Natural killer cell (primary cell): ENCODE measurements at regions not wholly inside any gene's neighbourhood (a gene's known extent, or its start where the extent isn't known, plus 50 kb on each side); places are given as distances from the start of the nearest gene placed in this dataset.

Source experiments
- ATAC-seq, 3 donors: fragments of 150-1000 bp in 2 of 3; fragments of 200-7000 bp in 1 of 3; cut with Tn5 transposase; 1 replicate in 1 of 3; 2 replicates in 2 of 3; pipeline ENCODE4 v1.10.0; 2021; ENCODE audit warnings: mild to moderate bottlenecking in 2 of 3, moderate library complexity in 2 of 3
- DNase-seq, 2 donors: peaks; one replicate each; pipeline versions ENCODE4 v3.0.0 to v3.0.0-alpha.2; 2013 to 2021; ENCODE audit warnings: mixed read lengths in 1 of 2
- H3K27ac ChIP-seq: one replicate; pipeline ENCODE4 v1.5.1; 2013; ENCODE audit warnings: mild to moderate bottlenecking, low read length
- H3K27me3 ChIP-seq: one replicate; pipeline ENCODE4 v1.6.1; 2013; ENCODE audit warnings: low read length; ENCODE audit not compliant: control insufficient read depth, insufficient read depth
- H3K36me3 ChIP-seq: one replicate; pipeline ENCODE4 v1.6.1; 2013; ENCODE audit warnings: low read length; ENCODE audit not compliant: control insufficient read depth, insufficient read depth
- H3K4me1 ChIP-seq: one replicate; pipeline ENCODE4 v1.6.1; 2013; ENCODE audit warnings: low read length; ENCODE audit not compliant: control insufficient read depth, insufficient read depth
- H3K4me3 ChIP-seq: one replicate; pipeline ENCODE4 v1.5.1; 2013; ENCODE audit warnings: low read length
- H3K9me3 ChIP-seq: one replicate; pipeline ENCODE4 v1.6.1; 2013; ENCODE audit warnings: low read length; ENCODE audit not compliant: control insufficient read depth, insufficient read depth
- H3K27ac Mint-ChIP-seq, 2 donors: one replicate each; pipeline ENCODE4 v1.8.0; 2022; ENCODE audit warnings: mild to moderate bottlenecking in 2 of 2, mixed read lengths in 2 of 2, moderate library complexity in 1 of 2
- H3K27me3 Mint-ChIP-seq, 2 donors: one replicate each; pipeline ENCODE4 v1.8.0; 2022; ENCODE audit warnings: low read depth in 2 of 2, mixed read lengths in 2 of 2
- H3K36me3 Mint-ChIP-seq: one replicate; pipeline ENCODE4 v1.8.0; 2022; ENCODE audit warnings: mixed read lengths
- H3K4me1 Mint-ChIP-seq, 2 donors: one replicate each; pipeline ENCODE4 v1.8.0; 2022; ENCODE audit warnings: mixed read lengths in 2 of 2
- H3K4me3 Mint-ChIP-seq: one replicate; pipeline ENCODE4 v1.8.0; 2022; ENCODE audit warnings: mild to moderate bottlenecking, moderate library complexity, mixed read lengths
- H3K9me3 Mint-ChIP-seq, 2 donors: one replicate each; pipeline ENCODE4 v1.8.0; 2022; ENCODE audit warnings: mixed read lengths in 2 of 2
- WGBS: methylation state at CpG from one replicate; pipeline ENCODE4 v1.1.7; 2013; ENCODE audit warnings: missing lambda C conversion rate; ENCODE audit not compliant: insufficient coverage; 5-methylcytosine and 5-hydroxymethylcytosine counted together
- intact Hi-C: fragments of 100-400 bp; cut with micrococcal nuclease; formaldehyde crosslinking; loops from one replicate; pipeline ENCODE4 v1.14.2; 2022
- TF ChIP-seq, protein P1 (sequence below): fragments of 200-600 bp; IDR thresholded peaks from one replicate; pipeline ENCODE4 v1.8.0; 2022; ENCODE audit warnings: antibody characterized with exemption

DNA sequence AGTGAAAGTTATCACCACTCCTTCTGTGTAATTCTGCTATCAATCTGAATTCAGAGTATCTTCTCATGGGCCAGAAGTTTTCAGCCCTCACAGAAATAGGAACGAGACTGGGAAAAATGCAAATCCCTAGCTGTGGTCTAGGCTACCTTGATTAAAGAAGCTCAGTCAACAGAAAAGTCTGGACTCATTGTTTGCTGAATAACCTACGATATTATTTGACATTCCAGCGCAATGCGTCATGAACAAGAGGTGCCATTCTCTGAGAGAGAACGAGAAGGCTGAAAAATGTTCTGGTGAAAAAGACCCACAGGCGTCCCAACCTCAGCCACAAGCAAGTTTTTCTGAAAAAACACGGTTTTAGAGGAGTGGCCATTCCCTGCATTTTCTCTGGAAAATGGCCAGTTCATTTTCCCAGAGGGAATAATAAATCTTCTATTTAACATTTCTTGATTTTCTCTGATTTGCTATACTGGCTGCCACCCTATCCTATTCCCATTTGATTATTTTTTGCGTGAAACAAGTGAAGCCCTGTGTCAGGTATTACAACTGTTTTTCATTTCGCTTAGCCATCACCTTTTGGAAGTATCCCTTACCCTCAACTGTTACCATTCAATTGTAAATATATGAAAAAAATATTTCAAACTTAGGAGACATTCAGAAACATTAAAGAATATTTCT lies 1117.6 kb upstream of the PRKX start:
- Histone ChIP-seq H3K27ac (no peak overlapping the region), H3K9me3 (no peaks in the 10 kb centered on the region), H3K4me1 (no peaks in the 10 kb centered on the region), H3K27me3 (no peaks in the 10 kb centered on the region), H3K36me3 (no peaks in the 10 kb centered on the region), H3K4me3 (no peak overlapping the region)
- peaks cover 8 to 9% of the 10 kb centered on the region in 2 donors for H3K9me3 Mint-ChIP-seq
- TF ChIP-seq, protein P1, sequence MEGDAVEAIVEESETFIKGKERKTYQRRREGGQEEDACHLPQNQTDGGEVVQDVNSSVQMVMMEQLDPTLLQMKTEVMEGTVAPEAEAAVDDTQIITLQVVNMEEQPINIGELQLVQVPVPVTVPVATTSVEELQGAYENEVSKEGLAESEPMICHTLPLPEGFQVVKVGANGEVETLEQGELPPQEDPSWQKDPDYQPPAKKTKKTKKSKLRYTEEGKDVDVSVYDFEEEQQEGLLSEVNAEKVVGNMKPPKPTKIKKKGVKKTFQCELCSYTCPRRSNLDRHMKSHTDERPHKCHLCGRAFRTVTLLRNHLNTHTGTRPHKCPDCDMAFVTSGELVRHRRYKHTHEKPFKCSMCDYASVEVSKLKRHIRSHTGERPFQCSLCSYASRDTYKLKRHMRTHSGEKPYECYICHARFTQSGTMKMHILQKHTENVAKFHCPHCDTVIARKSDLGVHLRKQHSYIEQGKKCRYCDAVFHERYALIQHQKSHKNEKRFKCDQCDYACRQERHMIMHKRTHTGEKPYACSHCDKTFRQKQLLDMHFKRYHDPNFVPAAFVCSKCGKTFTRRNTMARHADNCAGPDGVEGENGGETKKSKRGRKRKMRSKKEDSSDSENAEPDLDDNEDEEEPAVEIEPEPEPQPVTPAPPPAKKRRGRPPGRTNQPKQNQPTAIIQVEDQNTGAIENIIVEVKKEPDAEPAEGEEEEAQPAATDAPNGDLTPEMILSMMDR: no peak
- DNase-seq (no peak), ATAC-seq (no peak)
- no peak overlapping the region for H3K4me3 Mint-ChIP-seq
- intact Hi-C loops: no loop called here
- WGBS: 91% methylated on average over 8 of the region's 9 CpGs
- H3K27me3 Mint-ChIP-seq: no peaks in the 10 kb centered on the region
- no peak overlapping the region for H3K27ac Mint-ChIP-seq
- H3K4me1 Mint-ChIP-seq: no peaks in the 10 kb centered on the region
- no peaks in the 10 kb centered on the region for H3K36me3 Mint-ChIP-seq

DNA sequence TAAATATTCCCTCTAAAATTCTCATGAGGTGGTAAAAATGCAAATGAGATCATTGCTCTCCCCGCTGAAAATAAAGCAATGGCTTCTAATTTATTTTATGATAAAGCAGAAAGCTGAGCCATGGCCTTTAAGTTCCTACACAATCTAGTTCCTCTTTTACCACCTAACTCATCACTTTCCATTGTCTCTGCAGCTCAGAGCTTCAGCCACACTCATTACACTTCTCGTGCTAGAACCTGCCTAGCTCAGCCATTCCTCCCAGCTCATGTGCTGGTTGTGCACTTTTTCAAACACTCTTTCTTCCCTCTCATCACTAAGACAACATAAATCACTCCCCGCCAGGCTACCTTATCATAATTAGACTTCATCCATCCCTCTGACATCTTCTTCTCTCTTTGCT lies 1112.1 kb upstream of the PRKX start:
- no peaks in the 10 kb centered on the region for H3K27me3 Mint-ChIP-seq
- no peaks in the 10 kb centered on the region for H3K9me3 ChIP-seq
- no peak overlapping the region for H3K4me3 ChIP-seq
- no peaks in the 10 kb centered on the region for H3K4me1 Mint-ChIP-seq
- H3K36me3 Mint-ChIP-seq: no peaks in the 10 kb centered on the region
- TF ChIP-seq, protein P1: no peak
- ATAC-seq (no peak), DNase-seq (no peak)
- H3K36me3 ChIP-seq: no peaks in the 10 kb centered on the region
- no peak overlapping the region for H3K27ac ChIP-seq
- no peaks in the 10 kb centered on the region for H3K4me1 ChIP-seq
- WGBS: 53% methylated on average over 3 of the region's 3 CpGs
- intact Hi-C loops: no loop called here
- no peaks in the 10 kb centered on the region for H3K27me3 ChIP-seq
- peaks cover 19 to 21% of the 10 kb centered on the region in 2 donors for H3K9me3 Mint-ChIP-seq
- no peak overlapping the region for H3K4me3 Mint-ChIP-seq
- no peak overlapping the region for H3K27ac Mint-ChIP-seq

DNA sequence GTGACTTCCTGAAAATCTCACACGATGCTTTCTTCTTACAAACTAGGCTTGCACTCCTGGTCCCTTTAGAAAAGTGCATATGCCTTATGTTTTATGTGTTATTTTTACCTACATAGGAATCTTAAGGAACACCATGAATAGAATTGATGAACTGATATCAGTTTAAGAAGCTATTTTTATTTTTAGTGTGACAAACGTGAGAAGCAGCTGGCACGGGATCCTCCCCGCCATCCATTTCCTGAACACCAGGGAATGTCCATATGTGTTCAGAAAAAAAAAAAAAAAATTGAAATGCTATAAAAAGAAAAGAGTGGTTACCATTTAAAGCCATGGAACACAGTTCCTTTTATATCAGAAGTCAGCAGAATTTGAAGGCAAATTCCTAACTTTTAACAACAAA lies 1096.1 kb upstream of the PRKX start:
- Mint-ChIP-seq H3K36me3 (no peaks in the 10 kb centered on the region), H3K27ac (no peak overlapping the region), H3K4me3 (no peak overlapping the region), H3K27me3 (no peaks in the 10 kb centered on the region), H3K9me3 (peaks cover 0 to 6% of the 10 kb centered on the region in 2 donors), H3K4me1 (no peaks in the 10 kb centered on the region)
- DNase-seq (no peak), ATAC-seq (no peak)
- no peak overlapping the region for H3K27ac ChIP-seq
- TF ChIP-seq, protein P1: no peak
- no peaks in the 10 kb centered on the region for H3K9me3 ChIP-seq
- H3K4me1 ChIP-seq: no peaks in the 10 kb centered on the region
- H3K36me3 ChIP-seq: no peaks in the 10 kb centered on the region
- intact Hi-C loops: no loop called here
- 6% methylated on average over 3 of the region's 4 CpGs for WGBS
- no peaks in the 10 kb centered on the region for H3K27me3 ChIP-seq
- no peak overlapping the region for H3K4me3 ChIP-seq

DNA sequence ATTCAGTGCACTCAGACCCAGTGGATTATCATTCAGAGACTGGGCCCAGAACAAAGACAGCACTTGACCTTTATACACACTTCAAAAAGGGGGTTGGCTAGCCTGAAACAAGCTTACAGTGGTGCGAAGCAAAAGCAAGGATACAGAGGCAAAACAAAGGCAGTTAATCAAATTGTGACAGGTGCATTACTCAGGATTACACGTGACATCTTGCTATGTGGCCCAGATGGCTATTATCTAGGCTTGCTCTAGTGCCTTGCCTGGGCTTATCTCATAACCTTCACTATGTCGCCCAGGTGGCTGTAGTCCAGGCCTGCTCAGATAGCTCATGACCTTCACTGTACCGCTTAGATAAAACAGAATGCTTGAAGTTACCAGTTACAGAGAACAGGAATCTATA lies 1092.1 kb upstream of the PRKX start:
- H3K4me3 ChIP-seq: no peak overlapping the region
- peaks cover 0 to 14% of the 10 kb centered on the region in 2 donors for H3K9me3 Mint-ChIP-seq
- H3K27me3 Mint-ChIP-seq: no peaks in the 10 kb centered on the region
- H3K27me3 ChIP-seq: no peaks in the 10 kb centered on the region
- H3K36me3 Mint-ChIP-seq: no peaks in the 10 kb centered on the region
- TF ChIP-seq, protein P1: no peak
- ATAC-seq: no peak
- H3K9me3 ChIP-seq: no peaks in the 10 kb centered on the region
- DNase-seq: no peak
- intact Hi-C loops: no loop called here
- no peak overlapping the region for H3K27ac ChIP-seq
- no peak overlapping the region for H3K4me3 Mint-ChIP-seq
- 90% methylated on average over 3 of the region's 4 CpGs for WGBS
- no peaks in the 10 kb centered on the region for H3K36me3 ChIP-seq
- no peaks in the 10 kb centered on the region for H3K4me1 Mint-ChIP-seq
- H3K4me1 ChIP-seq: no peaks in the 10 kb centered on the region
- H3K27ac Mint-ChIP-seq: no peak overlapping the region
